ENCODE measurements at regions not wholly inside any gene's neighbourhood (a gene's known extent, or its start where the extent isn't known, plus 50 kb on each side); places are given as distances from the start of the nearest gene placed in this dataset.
"Not testable (repeated sequence)": the region's sequence is repeated elsewhere in the genome, so short reads cannot be mapped to it uniquely, and the experiment has no call there.

GRCh38 chr10:6706725-6707124 is 126.6 kb upstream of the PRKCQ start:
- peaks cover 0 to 5% of the 10 kb centered on the region in 2 donors for H3K27me3 ChIP-seq
- TF ChIP-seq POLR2A (IDR thresholded peaks at IDR 0.05) (no peak), CTCF (IDR thresholded peaks at IDR 0.05) (no peak)

GRCh38 chr10:6704896-6705295 is 124.8 kb upstream of the PRKCQ start:
- Histone ChIP-seq H3K9me3 (no peaks in the 10 kb centered on the region), H3K27ac (no peak overlapping the region), H3K4me1 (no peaks in the 10 kb centered on the region), H3K36me3 (no peaks in the 10 kb centered on the region), H3K27me3 (peaks cover 0 to 5% of the 10 kb centered on the region in 2 donors), H3K4me3 (no peak overlapping the region)
- no peak for TF ChIP-seq CTCF (IDR thresholded peaks at IDR 0.05)
- no peak for TF ChIP-seq POLR2A (IDR thresholded peaks at IDR 0.05)
- intact Hi-C loops (cut with DNase I; ENCODE audit: low total_unique reads), result no loop called here
- no peak for DNase-seq

More at GRCh38 chr10:6706725-6707124, 126.6 kb upstream of the PRKCQ start:
- Histone ChIP-seq H3K27ac (no peak overlapping the region), H3K9me3 (no peaks in the 10 kb centered on the region), H3K4me3 (no peak overlapping the region), H3K36me3 (no peaks in the 10 kb centered on the region), H3K4me1 (no peaks in the 10 kb centered on the region)
- DNase-seq, result no peak
- intact Hi-C loops (cut with DNase I; ENCODE audit: low total_unique reads), result no loop called here

- H3K9me3 ChIP-seq; H3K27ac ChIP-seq; H3K27me3 ChIP-seq; H3K4me3 ChIP-seq; H3K4me1 ChIP-seq; DNase-seq; H3K36me3 ChIP-seq; intact Hi-C loops (cut with DNase I; ENCODE audit: low total_unique reads): not testable (repeated sequence)
Measured at GRCh38 chr10:6702833-6703232, 122.8 kb upstream of the PRKCQ start.

GRCh38 chr10:6702030-6702429 is 122.0 kb upstream of the PRKCQ start:
- intact Hi-C loops (cut with DNase I; ENCODE audit: low total_unique reads), result no loop called here
- no peak overlapping the region for H3K27ac ChIP-seq
- no peaks in the 10 kb centered on the region for H3K9me3 ChIP-seq
- no peaks in the 10 kb centered on the region for H3K27me3 ChIP-seq
- H3K36me3 ChIP-seq, result no peaks in the 10 kb centered on the region
- H3K4me3 ChIP-seq, result no peak overlapping the region
- DNase-seq, result no peak
- TF ChIP-seq CTCF (IDR thresholded peaks at IDR 0.05) (no peak), POLR2A (IDR thresholded peaks at IDR 0.05) (no peak)
- no peaks in the 10 kb centered on the region for H3K4me1 ChIP-seq

GRCh38 chr10:6701289-6701688 is 121.2 kb upstream of the PRKCQ start:
- intact Hi-C loops (cut with DNase I; ENCODE audit: low total_unique reads), result no loop called here
- DNase-seq, result no peak
- TF ChIP-seq CTCF (IDR thresholded peaks at IDR 0.05) (no peak), POLR2A (IDR thresholded peaks at IDR 0.05) (no peak)
- no peaks in the 10 kb centered on the region for H3K27me3 ChIP-seq
- no peaks in the 10 kb centered on the region for H3K36me3 ChIP-seq
- no peaks in the 10 kb centered on the region for H3K4me1 ChIP-seq
- no peak overlapping the region for H3K27ac ChIP-seq
- H3K4me3 ChIP-seq, result no peak overlapping the region
- no peaks in the 10 kb centered on the region for H3K9me3 ChIP-seq

- Histone ChIP-seq H3K9me3 (no peaks in the 10 kb centered on the region), H3K4me3 (no peak overlapping the region), H3K27ac (no peak overlapping the region), H3K27me3 (no peaks in the 10 kb centered on the region), H3K4me1 (no peaks in the 10 kb centered on the region), H3K36me3 (no peaks in the 10 kb centered on the region)
- intact Hi-C loops (cut with DNase I; ENCODE audit: low total_unique reads), result no loop called here
- TF ChIP-seq POLR2A (IDR thresholded peaks at IDR 0.05) (no peak), CTCF (IDR thresholded peaks at IDR 0.05) (no peak)
- no peak for DNase-seq
Measured at GRCh38 chr10:6700066-6700465, 120.0 kb upstream of the PRKCQ start.
